ENCODE measurements at regions not wholly inside any gene's neighbourhood (a gene's known extent, or its start where the extent isn't known, plus 50 kb on each side); places are given as distances from the start of the nearest gene placed in this dataset.

GRCh38 chr9:81741103-81741502 lies 51.8 kb upstream of the TLE1 start:
- FAIRE-seq = peak; percentile 86
- DNase-seq (ENCODE audit: low spot score) = peak; percentile 72

DNA sequence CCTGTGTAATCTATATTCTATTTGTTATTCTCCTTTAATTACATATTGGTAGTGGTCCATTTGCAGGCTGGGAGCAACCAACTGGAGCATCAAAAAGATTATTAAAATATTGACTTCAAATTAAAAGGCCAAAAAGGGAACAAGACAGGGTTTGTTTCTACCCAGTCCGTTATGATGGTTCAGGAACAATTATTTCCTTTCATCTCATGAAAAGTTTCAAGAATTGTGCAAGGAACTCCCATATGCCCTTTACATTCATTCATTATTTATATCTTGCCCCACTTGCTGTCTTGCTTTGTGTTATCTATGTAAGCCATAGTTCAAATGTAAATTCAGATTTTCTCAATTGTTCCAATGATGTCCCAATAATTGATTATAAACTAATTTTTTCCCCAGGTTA lies 58.7 kb upstream of the TLE1 start:
- DNase-seq (ENCODE audit: low spot score) (no peak), FAIRE-seq (no peak)

DNA sequence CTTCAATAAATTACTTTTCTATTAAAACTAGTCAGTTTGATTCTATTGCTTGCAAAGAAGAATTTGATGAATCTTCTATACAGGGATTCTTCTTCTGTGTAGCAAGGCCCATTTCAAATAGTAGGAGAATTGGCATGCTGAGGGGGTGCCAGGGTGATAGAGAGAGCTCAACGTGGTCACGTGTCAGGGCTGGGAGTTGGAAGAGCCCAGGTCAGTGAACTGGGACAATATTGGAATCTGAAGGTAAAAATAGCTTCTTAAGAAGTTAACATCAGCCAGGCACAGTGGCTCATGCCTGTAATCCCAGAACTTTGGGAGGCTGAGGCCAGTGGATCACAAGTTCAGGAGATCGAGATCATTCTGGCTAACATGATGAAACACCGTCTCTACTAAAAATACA lies 64.1 kb upstream of the TLE1 start:
- FAIRE-seq = no peak

DNA sequence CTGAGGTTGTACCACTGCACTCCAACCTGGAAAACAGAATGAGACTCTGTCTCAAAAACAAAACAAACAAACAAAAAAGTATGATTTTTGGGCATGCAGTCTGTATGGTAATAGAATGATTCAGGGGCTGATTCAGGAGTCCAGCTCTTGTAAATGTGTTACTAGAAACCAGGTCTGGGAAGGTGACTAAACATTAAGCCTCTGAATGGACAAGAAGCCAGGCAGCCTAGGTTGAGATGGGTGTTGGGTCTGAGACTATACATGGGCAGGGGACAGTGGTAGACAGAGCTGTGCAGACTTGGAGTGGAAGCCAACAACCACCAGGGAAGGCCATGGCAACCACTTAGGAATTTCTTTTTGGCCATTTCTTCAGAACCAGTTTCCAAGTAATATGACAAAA lies 64.9 kb upstream of the TLE1 start:
- peak; percentile 93 for FAIRE-seq
- peak; percentile 79 for DNase-seq (ENCODE audit: low spot score)

More for the DNA sequence above, 64.1 kb upstream of the TLE1 start:
- DNase-seq (ENCODE audit: low spot score) = no peak

- FAIRE-seq (no peak), DNase-seq (ENCODE audit: low spot score) (no peak)
These were observed 66.4 kb upstream of the TLE1 start for GRCh38 chr9:81755721-81756120.

DNA sequence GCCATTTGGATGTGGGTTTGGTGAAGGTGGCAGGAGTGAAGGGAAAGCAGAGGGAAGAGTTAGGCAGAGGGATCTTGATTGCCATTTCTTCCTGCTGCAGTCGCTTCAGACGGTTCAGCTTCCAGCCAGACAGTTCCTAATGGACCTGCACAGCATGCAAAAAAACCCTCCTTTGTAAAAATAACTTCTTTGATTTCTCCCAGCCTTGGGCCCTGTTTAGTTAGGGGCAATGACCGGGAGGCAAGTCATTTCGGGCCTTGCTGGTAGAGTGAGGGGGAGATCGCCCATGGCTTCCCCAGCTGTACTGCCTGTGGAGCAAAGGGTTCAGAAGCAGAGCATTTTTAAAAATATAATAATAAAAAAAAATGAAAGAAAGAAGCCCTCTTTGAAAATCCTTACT lies 67.2 kb upstream of the TLE1 start:
- no peak for FAIRE-seq
- DNase-seq (ENCODE audit: low spot score) = no peak

GRCh38 chr9:81758123-81758797 lies 68.9 kb upstream of the TLE1 start:
- DNase-seq (ENCODE audit: low spot score) (no peak), FAIRE-seq (no peak)

DNA sequence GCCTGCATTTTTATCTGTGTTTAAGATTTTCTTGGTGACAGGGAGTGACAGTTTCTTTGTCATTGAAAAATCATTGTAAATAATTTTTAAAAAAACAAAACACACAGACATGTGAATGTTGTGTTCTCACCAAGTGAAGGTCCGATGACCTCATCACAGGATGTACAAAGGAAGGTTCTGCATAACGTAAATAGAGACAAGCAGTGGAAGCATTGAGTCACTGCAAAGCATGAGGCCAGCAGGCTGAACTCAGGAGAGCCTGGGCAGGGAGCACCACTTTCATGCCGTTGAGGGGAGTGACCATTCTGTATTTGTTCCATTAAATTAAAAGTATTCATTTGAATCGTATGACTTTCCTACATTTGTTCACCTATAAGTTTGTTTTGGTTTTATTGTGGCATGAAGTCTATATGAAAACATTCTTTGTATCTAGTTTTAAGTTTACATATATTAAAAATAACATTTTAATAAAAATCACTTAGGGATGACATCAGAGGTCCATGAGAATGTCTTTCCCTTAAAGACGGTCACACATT lies 70.4 kb upstream of the TLE1 start:
- DNase-seq (ENCODE audit: low spot score) (peak; percentile 84), FAIRE-seq (peak; percentile 52)

DNA sequence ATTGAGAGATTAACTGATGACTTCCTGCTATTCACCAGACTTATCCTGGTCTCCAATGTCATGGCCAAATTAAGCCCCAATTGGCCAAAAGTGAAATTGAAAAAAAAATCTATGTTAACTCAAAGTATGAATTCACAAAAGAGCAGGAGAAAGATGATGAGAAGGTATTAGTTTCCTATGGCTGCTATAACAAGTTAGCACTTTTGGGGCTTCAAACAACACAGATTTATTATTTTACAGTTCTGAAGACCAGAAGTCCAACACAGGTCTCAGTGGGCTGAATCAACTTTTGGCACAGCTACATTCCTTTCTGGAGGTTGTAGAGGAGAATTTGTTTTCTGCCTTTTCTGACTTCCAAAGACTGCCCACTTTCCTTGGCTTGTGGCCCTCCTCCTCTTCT lies 78.6 kb upstream of the TLE1 start:
- DNase-seq (ENCODE audit: low spot score) = no peak
- no peak for FAIRE-seq

DNA sequence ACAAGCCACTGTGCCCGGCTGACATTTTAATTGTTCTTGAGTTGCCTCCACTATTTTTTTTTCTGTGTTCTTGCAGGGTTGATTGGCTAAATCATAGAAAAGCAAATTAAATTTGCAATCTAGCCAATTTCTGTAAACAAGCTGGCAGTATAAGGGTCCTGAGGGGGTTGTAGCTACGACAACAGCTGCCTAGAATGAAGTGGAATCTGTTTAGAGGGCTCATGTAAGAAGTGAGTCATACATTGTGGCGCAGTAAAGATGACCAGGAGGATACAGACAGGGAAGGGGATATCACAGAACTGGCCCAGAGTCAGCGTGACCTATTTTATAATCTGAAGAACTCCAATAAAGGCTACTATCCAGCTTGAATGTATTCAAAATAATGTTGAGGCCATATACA lies 82.2 kb upstream of the TLE1 start:
- FAIRE-seq = peak; percentile 42
- peak; percentile 73 for DNase-seq (ENCODE audit: low spot score)

GRCh38 chr9:81772144-81772543 lies 82.8 kb upstream of the TLE1 start:
- DNase-seq (ENCODE audit: low spot score) (peak; percentile 91), FAIRE-seq (peak; percentile 84)

- no peak for FAIRE-seq
- DNase-seq (ENCODE audit: low spot score) = no peak
These were observed 87.0 kb upstream of the TLE1 start for GRCh38 chr9:81776390-81776789.

- DNase-seq (ENCODE audit: low spot score) = no peak
These were observed 87.5 kb upstream of the TLE1 start for GRCh38 chr9:81776834-81777233.

DNA sequence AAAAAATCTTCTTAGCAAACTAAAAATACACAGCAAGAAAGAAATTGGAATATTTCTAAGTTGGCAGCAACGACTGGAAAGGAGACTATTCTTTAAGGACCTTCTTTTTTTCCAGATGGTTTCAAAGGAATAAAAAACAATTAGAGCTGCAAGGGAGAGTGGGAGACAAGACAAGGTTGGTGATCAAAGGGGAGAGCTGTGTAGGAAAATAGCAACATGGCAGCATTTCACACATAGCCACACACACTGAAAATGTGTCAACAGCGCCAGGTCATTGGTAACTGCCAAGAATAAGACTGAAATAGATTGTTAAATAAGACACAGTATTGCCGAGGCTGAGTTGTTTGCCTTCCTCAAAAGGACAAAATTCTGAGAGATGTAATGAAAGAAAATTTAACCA lies 88.1 kb upstream of the TLE1 start:
- FAIRE-seq = no peak
- no peak for DNase-seq (ENCODE audit: low spot score)

More at GRCh38 chr9:81776834-81777233, 87.5 kb upstream of the TLE1 start:
- FAIRE-seq = no peak

DNA sequence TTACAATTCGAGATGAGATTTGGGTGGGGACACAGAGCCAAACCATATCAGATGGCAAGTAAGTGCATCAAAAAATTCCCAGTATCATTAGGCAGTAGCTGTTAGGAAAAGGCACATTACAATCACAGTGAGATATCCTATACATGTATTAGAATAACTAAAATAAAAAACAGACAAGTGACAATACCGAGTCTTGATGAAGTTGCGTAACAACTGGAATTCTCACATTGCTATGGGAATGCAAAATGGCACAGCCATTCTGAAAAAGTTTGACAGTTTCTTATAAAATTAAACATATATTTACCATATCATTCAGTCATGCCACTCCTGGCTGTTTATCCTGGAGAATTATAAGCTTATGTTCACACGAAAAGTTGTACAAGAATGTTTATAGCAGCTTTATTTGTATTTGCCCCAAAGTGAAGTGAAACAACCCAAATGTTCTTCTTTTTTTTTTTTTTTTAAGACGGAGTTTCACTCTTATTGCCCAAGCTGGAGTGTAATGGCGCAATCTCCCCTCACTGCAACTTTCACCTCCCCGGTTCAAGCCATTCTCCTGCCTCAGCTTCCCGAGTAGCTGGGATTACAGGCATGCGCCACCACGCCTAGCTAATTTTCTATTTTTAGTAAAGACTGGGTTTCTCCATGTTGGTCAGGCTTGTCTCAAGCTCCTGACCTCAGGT lies 93.1 kb upstream of the TLE1 start:
- DNase-seq (ENCODE audit: low spot score) (no peak), FAIRE-seq (no peak)

GRCh38 chr9:81787747-81788632 lies 98.6 kb upstream of the TLE1 start:
- DNase-seq (ENCODE audit: low spot score) (peak; percentile 98), FAIRE-seq (peak; percentile 98)

GRCh38 chr9:81789721-81790120 lies 100.4 kb upstream of the TLE1 start:
- no peak for DNase-seq (ENCODE audit: low spot score)
- FAIRE-seq = no peak

DNA sequence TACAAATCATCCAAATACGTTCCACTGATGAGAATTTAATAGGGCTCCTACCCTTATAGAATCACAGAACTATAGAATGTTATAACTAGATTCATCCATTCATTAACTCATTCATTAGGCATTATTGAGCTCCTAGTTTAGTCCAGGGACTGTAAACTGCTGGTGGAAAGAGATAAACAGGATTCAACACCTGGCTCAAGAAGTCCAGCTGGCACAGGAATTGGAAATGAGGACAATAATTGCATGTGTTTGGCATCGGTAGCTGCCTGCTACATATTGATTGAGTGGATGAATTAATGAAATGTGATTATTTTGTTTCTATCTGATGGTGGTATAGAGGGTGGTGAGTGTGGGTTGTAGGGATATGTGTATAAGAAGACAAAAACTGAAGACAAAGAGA lies 100.8 kb upstream of the TLE1 start:
- FAIRE-seq = no peak
- DNase-seq (ENCODE audit: low spot score) = no peak

GRCh38 chr9:81791076-81791475 lies 101.7 kb upstream of the TLE1 start:
- DNase-seq (ENCODE audit: low spot score) (no peak), FAIRE-seq (no peak)

GRCh38 chr9:81798606-81799005 lies 109.3 kb upstream of the TLE1 start:
- FAIRE-seq = no peak
- DNase-seq (ENCODE audit: low spot score) = no peak

DNA sequence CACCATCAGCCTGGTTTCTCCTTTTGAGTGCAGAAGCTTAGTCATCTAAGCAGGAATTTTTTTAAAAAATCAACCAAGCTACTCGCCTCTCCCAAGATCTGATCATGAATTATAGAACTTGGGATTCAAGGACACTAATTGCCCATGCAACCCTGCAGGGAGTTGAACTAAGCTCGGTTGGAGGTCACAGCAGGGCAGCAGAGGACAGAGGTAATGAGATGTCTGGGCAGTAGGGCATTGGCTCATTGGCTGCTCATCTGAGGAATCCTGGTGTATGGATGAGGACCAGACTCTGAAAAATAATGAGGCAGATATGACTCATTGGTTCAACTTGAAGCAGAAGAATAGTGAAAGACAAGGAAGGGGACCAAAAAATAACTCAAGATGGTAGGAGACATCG lies 111.8 kb upstream of the TLE1 start:
- FAIRE-seq = peak; percentile 98
- peak; percentile 96 for DNase-seq (ENCODE audit: low spot score)

DNA sequence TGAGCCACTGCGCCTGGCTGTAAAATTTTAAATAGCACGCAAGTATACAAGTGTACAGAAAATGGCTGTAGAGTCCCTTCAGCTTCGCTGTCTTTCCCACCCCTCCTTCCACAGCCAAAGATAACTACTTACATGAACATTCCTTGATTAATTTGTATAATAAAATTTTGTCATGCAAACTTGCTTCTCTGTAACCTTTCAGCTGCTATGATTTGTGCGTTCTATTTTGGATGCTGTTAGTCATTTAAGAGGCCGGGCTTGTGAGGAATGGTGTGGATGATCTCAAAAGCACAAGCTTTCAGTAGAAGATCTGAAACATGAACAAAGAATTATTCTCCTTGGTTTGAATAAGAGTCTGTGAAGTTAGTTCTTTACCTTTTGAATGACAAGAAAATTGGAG lies 115.0 kb upstream of the TLE1 start:
- DNase-seq (ENCODE audit: low spot score) (no peak), FAIRE-seq (no peak)
